ENCODE measurements at regions not wholly inside any gene's neighbourhood (a gene's known extent, or its start where the extent isn't known, plus 50 kb on each side); places are given as distances from the start of the nearest gene placed in this dataset.
"Not testable (repeated sequence)": the region's sequence is repeated elsewhere in the genome, so short reads cannot be mapped to it uniquely, and the experiment has no call there.

DNA sequence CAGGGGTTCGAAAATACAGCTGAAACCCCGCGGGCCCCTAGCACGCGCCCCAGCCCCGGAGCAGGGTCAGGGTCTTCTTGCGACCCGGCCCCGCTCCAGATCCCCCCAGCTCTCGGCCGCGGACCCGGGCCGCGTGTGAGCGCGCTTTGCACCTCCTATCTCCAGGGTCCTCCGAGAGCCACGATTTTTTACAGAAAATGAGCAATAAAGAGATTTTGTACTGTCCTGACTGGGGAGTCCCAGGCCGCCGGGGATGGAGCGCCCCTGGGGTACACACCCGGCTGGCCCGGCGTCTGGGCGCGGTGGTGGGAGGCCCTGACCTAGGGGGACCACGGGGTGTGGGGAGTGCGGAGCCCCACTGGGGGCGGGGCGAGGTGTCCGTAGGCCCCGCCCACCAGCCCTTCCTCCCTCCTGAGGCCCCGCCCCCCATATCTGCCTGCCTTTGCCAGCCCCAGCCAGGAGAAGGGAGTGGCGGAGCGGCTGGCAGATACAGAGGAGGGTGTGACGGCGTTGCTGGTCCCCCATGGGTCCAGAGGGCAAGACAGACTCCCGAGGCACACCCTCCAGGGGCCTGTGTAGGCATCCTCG lies 92.7 kb upstream of the HMX1 start:
- H3K36me3 ChIP-seq; ATAC-seq; H3K9me3 ChIP-seq; H3K27ac ChIP-seq; H3K4me1 ChIP-seq; intact Hi-C loops (cut with DNase I): not testable (repeated sequence)
- H3K4me3 ChIP-seq = peak overlapping the region in 1 of 2 donors; percentile 14
- DNase-seq = peak in 1 of 4 donors; percentile 81
- peaks cover 8 to 69% of the 10 kb centered on the region in 2 donors for H3K27me3 ChIP-seq

DNA sequence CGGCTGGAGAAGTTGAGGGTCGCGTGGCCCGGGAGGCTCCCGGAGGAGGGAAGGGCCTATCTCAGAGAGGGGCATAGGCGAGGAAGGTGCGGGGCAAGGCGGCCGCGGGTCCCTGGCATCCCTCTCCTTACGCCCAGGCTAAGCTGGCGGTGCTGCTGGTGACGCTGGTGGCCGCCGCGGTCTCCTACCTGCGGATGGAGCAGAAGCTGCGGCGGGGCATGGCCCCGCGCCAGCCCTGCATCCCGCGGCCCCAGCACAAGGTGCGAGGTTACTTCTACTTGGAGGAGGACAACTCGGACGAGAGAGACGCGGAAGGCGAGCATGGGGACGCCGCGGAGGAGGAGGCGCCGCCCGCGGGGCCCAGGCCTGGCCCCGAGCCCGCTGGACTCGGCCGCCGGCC lies 91.9 kb upstream of the HMX1 start:
- H3K9me3 ChIP-seq; ATAC-seq; intact Hi-C loops (cut with DNase I); H3K36me3 ChIP-seq; H3K27ac ChIP-seq; H3K4me1 ChIP-seq: not testable (repeated sequence)
- Histone ChIP-seq H3K27me3 (peaks cover 8 to 76% of the 10 kb centered on the region in 2 donors), H3K4me3 (peak overlapping the region in 1 of 2 donors; percentile 14)
- DNase-seq = peak in 1 of 4 donors; percentile 84

DNA sequence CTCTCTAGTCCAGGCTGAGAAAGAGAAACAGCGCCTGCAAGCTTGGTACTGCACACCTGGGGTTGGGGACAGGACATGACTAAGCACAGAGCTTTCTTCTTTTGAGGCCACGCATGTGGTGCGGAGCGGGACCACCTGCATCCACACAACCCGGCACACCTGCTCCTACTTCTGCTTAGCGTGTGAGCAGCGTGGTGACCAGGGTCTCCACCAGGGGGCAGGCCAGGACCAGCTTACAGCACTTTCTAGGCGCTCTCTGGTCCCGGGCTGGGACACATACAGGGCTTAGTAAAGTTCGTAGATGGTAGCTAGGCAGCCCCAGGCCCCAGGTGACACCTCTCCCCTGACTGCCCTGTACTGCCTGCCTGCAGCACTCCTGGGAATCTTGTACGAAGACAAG lies 89.7 kb upstream of the HMX1 start:
- TF ChIP-seq, protein P1, sequence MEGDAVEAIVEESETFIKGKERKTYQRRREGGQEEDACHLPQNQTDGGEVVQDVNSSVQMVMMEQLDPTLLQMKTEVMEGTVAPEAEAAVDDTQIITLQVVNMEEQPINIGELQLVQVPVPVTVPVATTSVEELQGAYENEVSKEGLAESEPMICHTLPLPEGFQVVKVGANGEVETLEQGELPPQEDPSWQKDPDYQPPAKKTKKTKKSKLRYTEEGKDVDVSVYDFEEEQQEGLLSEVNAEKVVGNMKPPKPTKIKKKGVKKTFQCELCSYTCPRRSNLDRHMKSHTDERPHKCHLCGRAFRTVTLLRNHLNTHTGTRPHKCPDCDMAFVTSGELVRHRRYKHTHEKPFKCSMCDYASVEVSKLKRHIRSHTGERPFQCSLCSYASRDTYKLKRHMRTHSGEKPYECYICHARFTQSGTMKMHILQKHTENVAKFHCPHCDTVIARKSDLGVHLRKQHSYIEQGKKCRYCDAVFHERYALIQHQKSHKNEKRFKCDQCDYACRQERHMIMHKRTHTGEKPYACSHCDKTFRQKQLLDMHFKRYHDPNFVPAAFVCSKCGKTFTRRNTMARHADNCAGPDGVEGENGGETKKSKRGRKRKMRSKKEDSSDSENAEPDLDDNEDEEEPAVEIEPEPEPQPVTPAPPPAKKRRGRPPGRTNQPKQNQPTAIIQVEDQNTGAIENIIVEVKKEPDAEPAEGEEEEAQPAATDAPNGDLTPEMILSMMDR (IDR thresholded peaks at IDR 0.05) = peak; percentile 42 to 63
- ATAC-seq; intact Hi-C loops (cut with DNase I); H3K4me3 ChIP-seq; H3K27ac ChIP-seq; H3K4me1 ChIP-seq; H3K9me3 ChIP-seq; H3K36me3 ChIP-seq: not testable (repeated sequence)
- peaks cover 8 to 93% of the 10 kb centered on the region in 2 donors for H3K27me3 ChIP-seq
- DNase-seq = peak in 3 of 4 donors; percentile 50 to 89 (median 53)

DNA sequence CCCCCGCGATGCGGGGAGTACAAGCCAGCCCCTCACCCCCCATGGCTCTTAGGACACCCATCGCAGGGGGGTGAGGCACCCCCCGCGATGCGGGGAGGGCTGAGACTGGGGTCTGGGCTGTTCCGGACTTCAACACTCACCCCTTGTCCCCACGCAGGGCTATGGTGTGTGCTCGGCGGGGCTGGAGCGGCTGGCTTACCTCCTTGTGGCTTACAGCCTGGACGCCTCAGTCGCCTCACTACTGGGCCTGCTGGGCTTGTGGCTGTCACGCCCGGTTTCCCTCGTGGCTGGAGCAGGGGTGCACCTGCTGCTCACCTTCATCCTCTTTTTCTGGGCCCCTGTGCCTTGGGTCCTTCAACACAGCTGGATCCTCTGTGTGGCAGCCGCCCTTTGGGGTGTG lies 87.8 kb upstream of the HMX1 start:
- H3K27ac ChIP-seq; H3K9me3 ChIP-seq; ATAC-seq; H3K4me3 ChIP-seq; intact Hi-C loops (cut with DNase I); H3K4me1 ChIP-seq; DNase-seq; H3K36me3 ChIP-seq: not testable (repeated sequence)
- H3K27me3 ChIP-seq = peaks cover 7 to 74% of the 10 kb centered on the region in 2 donors

DNA sequence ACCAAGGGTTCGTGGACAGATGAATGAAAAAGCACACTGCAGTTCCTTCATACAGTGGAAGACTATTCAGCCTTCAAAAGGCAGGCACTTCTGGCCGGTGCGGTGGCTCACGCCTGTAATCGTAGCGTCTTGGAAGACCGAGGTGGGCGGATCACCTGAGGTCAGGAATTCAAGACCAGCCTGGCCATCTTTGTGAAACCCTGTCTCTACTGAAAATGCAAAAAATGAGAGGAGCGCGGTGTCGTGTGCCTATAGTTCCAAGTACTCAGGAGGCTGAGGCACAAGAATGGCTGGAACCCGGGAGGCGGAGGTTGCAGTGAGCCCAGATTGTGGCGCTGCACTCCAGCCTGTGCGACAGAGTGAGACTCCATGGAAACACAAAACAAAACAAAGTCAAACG lies 82.4 kb upstream of the HMX1 start:
- H3K4me3 ChIP-seq; H3K27ac ChIP-seq; H3K36me3 ChIP-seq; H3K4me1 ChIP-seq; DNase-seq; intact Hi-C loops (cut with DNase I); H3K9me3 ChIP-seq; ATAC-seq: not testable (repeated sequence)
- H3K27me3 ChIP-seq = peaks cover 0 to 28% of the 10 kb centered on the region in 2 donors

DNA sequence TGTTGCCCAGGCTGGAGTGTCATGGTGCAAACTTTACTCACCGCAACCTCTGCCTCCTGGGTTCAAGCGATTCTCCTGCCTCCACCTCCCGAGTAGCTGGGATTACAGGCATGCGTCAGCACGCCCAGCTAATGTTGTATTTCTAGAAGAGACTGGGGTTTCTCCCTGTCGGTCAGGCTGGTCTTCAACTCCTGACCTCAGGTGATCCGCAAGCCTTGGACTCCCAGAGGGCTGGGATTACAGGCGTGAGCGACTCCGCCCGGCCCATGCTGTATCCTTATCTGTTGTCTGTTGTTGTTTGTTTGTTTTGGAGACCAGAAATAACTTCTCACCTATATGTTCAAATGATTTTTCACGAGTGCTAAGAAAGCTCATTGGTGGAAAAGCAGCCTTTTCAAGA lies 81.2 kb upstream of the HMX1 start:
- H3K4me1 ChIP-seq; H3K4me3 ChIP-seq; H3K9me3 ChIP-seq; DNase-seq; ATAC-seq; H3K27ac ChIP-seq; intact Hi-C loops (cut with DNase I); H3K36me3 ChIP-seq: not testable (repeated sequence)
- peaks cover 0 to 19% of the 10 kb centered on the region in 2 donors for H3K27me3 ChIP-seq

DNA sequence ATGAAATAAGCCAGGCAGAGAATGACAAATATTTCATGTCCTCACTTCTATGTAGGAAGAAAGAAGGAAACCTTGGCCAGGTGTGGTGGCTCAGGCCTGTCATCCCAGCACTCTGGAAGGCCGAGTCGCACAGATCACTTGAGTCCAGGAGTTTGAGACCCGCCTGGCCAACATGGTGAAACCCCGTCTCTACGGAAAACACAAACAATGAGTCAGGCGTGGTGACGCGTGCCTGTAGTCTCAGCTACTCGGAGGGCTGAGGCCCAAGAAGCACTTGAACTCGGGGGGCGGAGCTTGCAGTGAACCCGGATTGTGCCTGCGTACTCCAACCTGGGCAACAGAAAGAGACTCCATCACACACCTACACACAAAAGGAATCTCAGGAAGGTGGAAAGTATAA lies 80.5 kb upstream of the HMX1 start:
- H3K4me1 ChIP-seq; H3K27ac ChIP-seq; H3K4me3 ChIP-seq; ATAC-seq; intact Hi-C loops (cut with DNase I); H3K9me3 ChIP-seq; H3K36me3 ChIP-seq: not testable (repeated sequence)
- peaks cover 0 to 13% of the 10 kb centered on the region in 2 donors for H3K27me3 ChIP-seq
- peak in 1 of 4 donors; percentile 57 for DNase-seq

DNA sequence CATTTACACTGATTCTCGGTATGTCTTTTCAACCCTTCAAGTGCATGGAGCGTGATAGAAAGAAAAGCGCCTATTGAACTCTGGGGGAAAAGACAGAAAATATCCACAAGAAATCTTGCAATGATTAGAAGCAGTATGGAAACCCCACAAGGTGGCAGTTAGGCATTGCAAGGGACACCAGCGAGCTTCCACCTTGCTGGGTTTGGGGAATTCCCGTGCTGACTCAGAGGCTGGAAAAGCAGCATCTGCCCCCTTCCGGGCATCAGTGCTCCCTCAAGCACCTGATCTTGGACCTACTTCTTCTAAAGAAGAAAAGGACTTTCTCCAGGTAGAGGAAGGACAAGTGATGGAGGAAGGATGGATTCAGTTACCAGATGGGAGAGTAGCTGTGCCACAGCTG lies 73.9 kb upstream of the HMX1 start:
- H3K4me1 ChIP-seq; ATAC-seq; DNase-seq; H3K27ac ChIP-seq; H3K36me3 ChIP-seq; H3K4me3 ChIP-seq; intact Hi-C loops (cut with DNase I); H3K9me3 ChIP-seq; H3K27me3 ChIP-seq: not testable (repeated sequence)

DNA sequence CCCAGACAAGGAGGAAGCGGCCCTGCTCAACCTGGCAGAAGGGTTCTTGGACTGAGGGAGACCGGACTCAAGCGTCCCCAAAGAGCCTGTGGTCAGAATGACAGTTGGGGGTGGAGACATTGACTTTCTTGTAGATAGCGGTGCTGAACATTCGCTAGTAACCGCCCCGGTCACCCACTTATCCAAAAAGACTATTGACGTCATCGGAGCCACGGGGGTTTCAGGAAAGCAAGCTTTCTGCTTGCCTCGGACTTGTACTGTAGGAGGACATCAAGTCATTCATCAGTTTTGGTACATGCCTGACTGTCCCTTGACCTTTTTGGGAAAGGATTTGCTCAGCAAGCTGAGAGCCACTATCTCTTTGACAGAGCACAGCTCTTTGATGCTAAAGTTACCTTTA lies 71.7 kb upstream of the HMX1 start:
- ATAC-seq; intact Hi-C loops (cut with DNase I); H3K36me3 ChIP-seq; H3K4me3 ChIP-seq; DNase-seq; H3K27ac ChIP-seq; H3K4me1 ChIP-seq; H3K9me3 ChIP-seq: not testable (repeated sequence)
- peaks cover 0 to 26% of the 10 kb centered on the region in 2 donors for H3K27me3 ChIP-seq

DNA sequence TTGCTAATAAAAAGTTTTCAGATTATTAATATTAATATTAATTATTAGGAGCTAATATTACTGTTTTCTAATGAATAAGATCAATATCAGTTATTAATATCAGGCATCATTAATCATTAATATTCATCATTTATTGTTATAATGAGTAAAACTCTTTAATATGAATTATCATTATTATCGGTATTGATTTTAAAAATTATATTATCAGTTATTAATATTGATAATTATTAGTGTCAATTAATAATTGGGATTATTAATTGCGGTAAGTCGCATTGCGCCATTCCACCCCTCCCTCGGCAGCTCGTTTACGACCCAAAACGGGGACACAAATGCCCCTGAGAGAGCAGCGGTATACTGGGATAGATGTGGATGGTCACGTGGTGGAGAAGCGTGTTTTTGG lies 70.4 kb upstream of the HMX1 start:
- H3K4me3 ChIP-seq; H3K4me1 ChIP-seq; intact Hi-C loops (cut with DNase I); ATAC-seq; DNase-seq; H3K36me3 ChIP-seq; H3K9me3 ChIP-seq; H3K27ac ChIP-seq: not testable (repeated sequence)
- H3K27me3 ChIP-seq = peaks cover 0 to 30% of the 10 kb centered on the region in 2 donors

DNA sequence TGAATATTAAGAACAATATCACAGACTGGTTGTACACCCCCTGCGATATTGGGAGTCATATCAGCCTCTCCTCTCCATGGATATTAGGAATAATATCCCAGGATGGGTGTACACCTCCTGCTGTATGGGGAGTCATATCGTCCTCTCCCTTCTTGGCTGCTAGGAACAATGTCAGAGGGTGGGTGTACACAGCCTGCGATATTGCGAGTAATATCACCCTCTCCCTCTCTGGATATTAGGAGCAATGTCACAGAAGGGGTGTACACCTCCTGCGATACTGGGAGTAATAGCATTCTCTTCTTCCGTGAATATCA lies 69.8 kb upstream of the HMX1 start:
- peaks cover 0 to 30% of the 10 kb centered on the region in 2 donors for H3K27me3 ChIP-seq
- intact Hi-C loops (cut with DNase I); H3K4me3 ChIP-seq; H3K4me1 ChIP-seq; ATAC-seq; DNase-seq; H3K27ac ChIP-seq; H3K36me3 ChIP-seq; H3K9me3 ChIP-seq: not testable (repeated sequence)
